Esophagus (tissue), 2 donors: ENCODE measurements at regions not wholly inside any gene's neighbourhood (a gene's known extent, or its start where the extent isn't known, plus 50 kb on each side); places are given as distances from the start of the nearest gene placed in this dataset.

Source experiments
- H3K27ac ChIP-seq, 2 donors: one replicate each; pipeline ENCODE4 v1.5.1; 2013; ENCODE audit warnings: low read depth in 2 of 2, mild to moderate bottlenecking in 2 of 2, inconsistent platforms in 1 of 2, low read length in 1 of 2, moderate library complexity in 1 of 2
- H3K27me3 ChIP-seq, 2 donors: one replicate each; pipeline ENCODE4 v1.6.1; 2013; ENCODE audit warnings: low read length in 2 of 2, control low read depth in 1 of 2, mild to moderate bottlenecking in 1 of 2; ENCODE audit not compliant: insufficient read depth in 2 of 2, control insufficient read depth in 1 of 2
- H3K36me3 ChIP-seq, 2 donors: one replicate each; pipeline ENCODE4 v1.6.1; 2013; ENCODE audit warnings: low read length in 1 of 2; ENCODE audit not compliant: control insufficient read depth in 2 of 2, insufficient read depth in 2 of 2
- H3K4me1 ChIP-seq, 2 donors: one replicate each; pipeline ENCODE4 v1.6.1; 2013; ENCODE audit warnings: low read length in 1 of 2; ENCODE audit not compliant: control insufficient read depth in 2 of 2, insufficient read depth in 2 of 2
- H3K4me3 ChIP-seq, 2 donors: one replicate each; pipeline ENCODE4 v1.5.1; 2013; ENCODE audit warnings: low read length in 2 of 2, mild to moderate bottlenecking in 2 of 2, low read depth in 1 of 2, moderate library complexity in 1 of 2
- H3K9me3 ChIP-seq, 2 donors: one replicate each; pipeline ENCODE4 v1.6.1; 2013; ENCODE audit warnings: mild to moderate bottlenecking in 2 of 2, low read depth in 1 of 2, low read length in 1 of 2, moderate library complexity in 1 of 2; ENCODE audit not compliant: control insufficient read depth in 2 of 2, insufficient read depth in 1 of 2
- WGBS, 2 donors: extraction: QIAGEN DNeasy Blood & Tissue Kit; methylation state at CpG; one replicate each; pipeline ENCODE4 v1.1.7; 2013; 5-methylcytosine and 5-hydroxymethylcytosine counted together
- donor health status: healthy with polysubstance abuse.
- donor health status: Bipolar disorder and iron deficiency.

- Histone ChIP-seq H3K9me3 (no peaks in the 10 kb centered on the region), H3K4me1 (no peaks in the 10 kb centered on the region), H3K36me3 (no peaks in the 10 kb centered on the region), H3K4me3 (no peak overlapping the region), H3K27ac (no peak overlapping the region), H3K27me3 (no peaks in the 10 kb centered on the region)
- 71 to 77% methylated on average over 3 of the region's 3 CpGs for WGBS, 2 donors
These were observed 239.1 kb downstream of the TSN start for GRCh38 chr2:121994238-121995206.

- no peaks in the 10 kb centered on the region for H3K4me1 ChIP-seq
- no peaks in the 10 kb centered on the region for H3K36me3 ChIP-seq
- no peak overlapping the region for H3K4me3 ChIP-seq
- H3K27me3 ChIP-seq: no peaks in the 10 kb centered on the region
- no peaks in the 10 kb centered on the region for H3K9me3 ChIP-seq
- no peak overlapping the region for H3K27ac ChIP-seq
- 67 to 71% methylated on average over 4 of the region's 4 CpGs for whole genome bisulfite sequencing, 2 donors
These were observed 243.3 kb downstream of the TSN start for GRCh38 chr2:121998751-121999150.

GRCh38 chr2:121999264-121999663 is 243.8 kb downstream of the TSN start:
- Histone ChIP-seq H3K27ac (no peak overlapping the region), H3K9me3 (no peaks in the 10 kb centered on the region), H3K4me3 (no peak overlapping the region), H3K36me3 (no peaks in the 10 kb centered on the region), H3K4me1 (no peaks in the 10 kb centered on the region), H3K27me3 (no peaks in the 10 kb centered on the region)
- 15 to 16% methylated on average over 6 of the region's 6 CpGs for WGBS, 2 donors

- no peaks in the 10 kb centered on the region for H3K27me3 ChIP-seq
- no peaks in the 10 kb centered on the region for H3K4me1 ChIP-seq
- WGBS, 2 donors: 90 to 93% methylated on average over 21 of the region's 21 CpGs
- no peak overlapping the region for H3K4me3 ChIP-seq
- no peak overlapping the region for H3K27ac ChIP-seq
- no peaks in the 10 kb centered on the region for H3K36me3 ChIP-seq
- no peaks in the 10 kb centered on the region for H3K9me3 ChIP-seq
These were observed 245.3 kb downstream of the TSN start for GRCh38 chr2:122000556-122001340.

- H3K27ac ChIP-seq: no peak overlapping the region
- no peaks in the 10 kb centered on the region for H3K27me3 ChIP-seq
- no peak overlapping the region for H3K4me3 ChIP-seq
- H3K9me3 ChIP-seq: no peaks in the 10 kb centered on the region
- no peaks in the 10 kb centered on the region for H3K4me1 ChIP-seq
- WGBS, 2 donors: 56 to 70% methylated on average over 7 of the region's 7 CpGs
- H3K36me3 ChIP-seq: no peaks in the 10 kb centered on the region
These were observed 246.0 kb downstream of the TSN start for GRCh38 chr2:122001441-122001874.

GRCh38 chr2:122003196-122003940 is 247.9 kb downstream of the TSN start:
- WGBS, 2 donors: 78 to 80% methylated on average over 11 of the region's 11 CpGs
- Histone ChIP-seq H3K27ac (no peak overlapping the region), H3K4me3 (no peak overlapping the region), H3K4me1 (no peaks in the 10 kb centered on the region), H3K27me3 (no peaks in the 10 kb centered on the region), H3K9me3 (no peaks in the 10 kb centered on the region), H3K36me3 (no peaks in the 10 kb centered on the region)

GRCh38 chr2:122007126-122007525 is 251.7 kb downstream of the TSN start:
- Histone ChIP-seq H3K27me3 (no peaks in the 10 kb centered on the region), H3K27ac (no peak overlapping the region), H3K9me3 (no peaks in the 10 kb centered on the region), H3K36me3 (no peaks in the 10 kb centered on the region), H3K4me1 (no peaks in the 10 kb centered on the region), H3K4me3 (no peak overlapping the region)
- WGBS, 2 donors: 43 to 59% methylated on average over 5 of the region's 5 CpGs

- no peaks in the 10 kb centered on the region for H3K9me3 ChIP-seq
- no peak overlapping the region for H3K4me3 ChIP-seq
- H3K27me3 ChIP-seq: no peaks in the 10 kb centered on the region
- no peaks in the 10 kb centered on the region for H3K4me1 ChIP-seq
- 51 to 56% methylated on average over 5 of the region's 5 CpGs for WGBS, 2 donors
- no peak overlapping the region for H3K27ac ChIP-seq
- H3K36me3 ChIP-seq: no peaks in the 10 kb centered on the region
These were observed 252.1 kb downstream of the TSN start for GRCh38 chr2:122007577-122007976.

- no peaks in the 10 kb centered on the region for H3K27me3 ChIP-seq
- no peak overlapping the region for H3K27ac ChIP-seq
- no peaks in the 10 kb centered on the region for H3K4me1 ChIP-seq
- no peak overlapping the region for H3K4me3 ChIP-seq
- H3K36me3 ChIP-seq: no peaks in the 10 kb centered on the region
- no peaks in the 10 kb centered on the region for H3K9me3 ChIP-seq
- 42 to 49% methylated on average over 2 to 3 of the region's 3 CpGs for WGBS, 2 donors
These were observed 254.1 kb downstream of the TSN start for GRCh38 chr2:122009561-122009960.
